Neural progenitor cell (in vitro differentiated cells): ENCODE measurements at regions not wholly inside any gene's neighbourhood (a gene's known extent, or its start where the extent isn't known, plus 50 kb on each side); places are given as distances from the start of the nearest gene placed in this dataset.

Experiments used
- DNase-seq: peaks from one replicate; pipeline ENCODE4 v3.0.0-alpha.2; 2016; ENCODE audit warnings: low spot score
- H2AFZ ChIP-seq: fragments of 200-600 bp; sonication (generic); replicated peaks from 2 replicates; pipeline ENCODE4 v1.6.1; 2016; ENCODE audit warnings: antibody characterized with exemption
- H3F3A ChIP-seq: fragments of 200-600 bp; sonication (generic); 2 replicates; pipeline ENCODE4 v1.6.1; 2016; ENCODE audit warnings: antibody characterized with exemption, low read depth
- H3K27ac ChIP-seq: fragments of 200-600 bp; sonication (generic); 2 replicates; pipeline ENCODE4 v1.5.1; 2016; ENCODE audit warnings: mild to moderate bottlenecking
- H3K27me3 ChIP-seq: fragments of 200-600 bp; sonication (generic); 2 replicates; pipeline ENCODE4 v1.6.1; 2016; ENCODE audit warnings: mild to moderate bottlenecking, moderate library complexity
- H3K36me3 ChIP-seq: fragments of 200-600 bp; sonication (generic); 2 replicates; pipeline ENCODE4 v1.5.1; 2016
- H3K4me1 ChIP-seq: fragments of 200-600 bp; sonication (generic); 2 replicates; pipeline ENCODE4 v1.6.1; 2016; ENCODE audit warnings: mixed run types
- H3K4me2 ChIP-seq: fragments of 200-600 bp; sonication (generic); 2 replicates; pipeline ENCODE4 v1.6.1; 2016
- H3K4me3 ChIP-seq: fragments of 200-600 bp; sonication (generic); 2 replicates; pipeline ENCODE4 v1.5.1; 2016
- H3K79me2 ChIP-seq: fragments of 200-600 bp; sonication (generic); 2 replicates; pipeline ENCODE4 v1.6.1; 2016; ENCODE audit warnings: low read depth
- H3K9ac ChIP-seq: fragments of 200-600 bp; sonication (generic); 2 replicates; pipeline ENCODE4 v1.6.1; 2016
- H3K9me3 ChIP-seq: fragments of 200-600 bp; sonication (generic); 2 replicates; pipeline ENCODE4 v1.5.1; 2016; ENCODE audit warnings: low read depth
- H4K20me1 ChIP-seq: fragments of 200-600 bp; sonication (generic); 2 replicates; pipeline ENCODE4 v1.6.1; 2016; ENCODE audit warnings: low read depth
- H3K27ac Mint-ChIP-seq: 3 replicates; pipeline ENCODE4 v1.8.0; 2021; ENCODE audit warnings: mixed read lengths
- H3K27me3 Mint-ChIP-seq: 2 replicates; pipeline ENCODE4 v1.8.0; 2022; ENCODE audit warnings: low read depth, mild to moderate bottlenecking, inconsistent platforms, moderate library complexity, mixed read lengths; ENCODE audit not compliant: insufficient read depth
- H3K36me3 Mint-ChIP-seq: 3 replicates; pipeline ENCODE4 v1.8.0; 2021; ENCODE audit warnings: mixed read lengths
- H3K4me1 Mint-ChIP-seq: 3 replicates; pipeline ENCODE4 v1.8.0; 2021; ENCODE audit warnings: mixed read lengths
- H3K4me3 Mint-ChIP-seq: 3 replicates; pipeline ENCODE4 v1.8.0; 2021; ENCODE audit warnings: mild to moderate bottlenecking, moderate library complexity, mixed read lengths
- H3K9me3 Mint-ChIP-seq: 3 replicates; pipeline ENCODE4 v1.8.0; 2020; ENCODE audit warnings: mixed read lengths
- EZH2 ChIP-seq: fragments of 200-600 bp; sonication (generic); IDR thresholded peaks from 2 replicates; pipeline ENCODE4 v1.6.1; 2017; ENCODE audit warnings: antibody characterized with exemption, mild to moderate bottlenecking, moderate library complexity
- EZH2phosphoT487 ChIP-seq: fragments of 200-600 bp; sonication (generic); IDR thresholded peaks from 2 replicates; pipeline ENCODE4 v1.6.1; 2017; ENCODE audit warnings: antibody characterized with exemption
- TF ChIP-seq, protein P1 (sequence below): fragments of 200-600 bp; sonication (generic); IDR thresholded peaks from 2 replicates; pipeline ENCODE4 v1.5.1; 2017; ENCODE audit warnings: antibody characterized with exemption, mild to moderate bottlenecking

DNA sequence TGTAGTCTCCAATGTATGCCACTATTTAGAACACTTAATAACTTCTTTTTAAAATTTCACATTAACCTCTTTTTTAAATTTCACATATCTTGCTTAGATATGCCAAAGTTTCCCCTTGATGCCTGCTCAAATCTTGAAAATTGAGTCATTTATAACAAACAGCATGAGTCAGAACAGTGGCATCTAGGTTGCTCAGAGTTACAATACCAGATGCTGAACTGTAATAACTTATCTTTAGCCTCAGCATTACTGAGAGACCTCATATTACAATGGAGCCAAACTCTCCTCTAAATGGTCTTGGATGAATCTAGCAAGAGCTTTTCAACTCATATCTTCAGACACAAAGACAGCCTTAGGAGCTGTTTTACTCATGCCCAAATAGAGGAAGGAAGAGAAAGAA is 439.3 kb upstream of the ARPP21 start:
- no peaks in the 10 kb centered on the region for H3K4me1 Mint-ChIP-seq
- H3K9me3 Mint-ChIP-seq: no peaks in the 10 kb centered on the region
- H3K27me3 Mint-ChIP-seq: peaks cover 2% of the 10 kb centered on the region
- DNase-seq: no peak
- TF ChIP-seq, protein P1, sequence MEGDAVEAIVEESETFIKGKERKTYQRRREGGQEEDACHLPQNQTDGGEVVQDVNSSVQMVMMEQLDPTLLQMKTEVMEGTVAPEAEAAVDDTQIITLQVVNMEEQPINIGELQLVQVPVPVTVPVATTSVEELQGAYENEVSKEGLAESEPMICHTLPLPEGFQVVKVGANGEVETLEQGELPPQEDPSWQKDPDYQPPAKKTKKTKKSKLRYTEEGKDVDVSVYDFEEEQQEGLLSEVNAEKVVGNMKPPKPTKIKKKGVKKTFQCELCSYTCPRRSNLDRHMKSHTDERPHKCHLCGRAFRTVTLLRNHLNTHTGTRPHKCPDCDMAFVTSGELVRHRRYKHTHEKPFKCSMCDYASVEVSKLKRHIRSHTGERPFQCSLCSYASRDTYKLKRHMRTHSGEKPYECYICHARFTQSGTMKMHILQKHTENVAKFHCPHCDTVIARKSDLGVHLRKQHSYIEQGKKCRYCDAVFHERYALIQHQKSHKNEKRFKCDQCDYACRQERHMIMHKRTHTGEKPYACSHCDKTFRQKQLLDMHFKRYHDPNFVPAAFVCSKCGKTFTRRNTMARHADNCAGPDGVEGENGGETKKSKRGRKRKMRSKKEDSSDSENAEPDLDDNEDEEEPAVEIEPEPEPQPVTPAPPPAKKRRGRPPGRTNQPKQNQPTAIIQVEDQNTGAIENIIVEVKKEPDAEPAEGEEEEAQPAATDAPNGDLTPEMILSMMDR: no peak
- TF ChIP-seq EZH2 (no peak), EZH2phosphoT487 (no peak)
- H3F3A ChIP-seq: no peaks in the 10 kb centered on the region
- H4K20me1 ChIP-seq: no peaks in the 10 kb centered on the region
- H3K27ac ChIP-seq: no peak overlapping the region
- no peaks in the 10 kb centered on the region for H3K4me1 ChIP-seq
- H3K36me3 Mint-ChIP-seq: no peaks in the 10 kb centered on the region
- H3K79me2 ChIP-seq: no peaks in the 10 kb centered on the region
- H3K4me2 ChIP-seq: no peak overlapping the region
- no peak overlapping the region for H3K4me3 ChIP-seq
- no peak overlapping the region for H3K9ac ChIP-seq
- no peak overlapping the region for H2AFZ ChIP-seq
- H3K27ac Mint-ChIP-seq: no peak overlapping the region
- no peaks in the 10 kb centered on the region for H3K27me3 ChIP-seq
- no peaks in the 10 kb centered on the region for H3K36me3 ChIP-seq
- H3K9me3 ChIP-seq: no peaks in the 10 kb centered on the region
- H3K4me3 Mint-ChIP-seq: no peak overlapping the region

DNA sequence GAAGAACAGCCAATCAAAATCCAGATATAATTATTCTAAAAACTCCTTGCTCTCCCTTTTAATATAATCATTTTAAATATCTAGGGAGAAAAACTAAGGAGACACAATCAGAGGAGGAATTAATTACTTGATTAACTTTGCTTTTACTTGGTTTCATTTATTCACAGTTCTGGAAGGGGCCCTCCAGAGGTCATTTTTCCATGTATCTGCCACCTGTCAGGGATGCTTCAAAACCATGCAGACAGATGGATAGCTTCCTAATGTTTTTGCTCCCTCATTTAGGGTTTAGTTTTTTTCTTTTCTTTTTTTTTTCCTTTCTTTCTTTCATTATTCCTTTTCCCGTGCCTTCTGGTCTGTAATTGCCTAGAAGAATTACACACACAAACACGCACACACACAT is 438.1 kb upstream of the ARPP21 start:
- Histone ChIP-seq H3K36me3 (no peaks in the 10 kb centered on the region), H3K79me2 (no peaks in the 10 kb centered on the region), H3F3A (no peaks in the 10 kb centered on the region), H3K27ac (no peak overlapping the region), H3K27me3 (no peaks in the 10 kb centered on the region), H2AFZ (no peak overlapping the region), H3K9me3 (no peaks in the 10 kb centered on the region), H3K9ac (no peak overlapping the region), H4K20me1 (no peaks in the 10 kb centered on the region), H3K4me1 (no peaks in the 10 kb centered on the region), H3K4me2 (no peak overlapping the region), H3K4me3 (no peak overlapping the region)
- Mint-ChIP-seq H3K4me3 (no peak overlapping the region), H3K27ac (no peak overlapping the region), H3K9me3 (no peaks in the 10 kb centered on the region), H3K27me3 (peaks cover 2% of the 10 kb centered on the region), H3K4me1 (no peaks in the 10 kb centered on the region), H3K36me3 (no peaks in the 10 kb centered on the region)
- TF ChIP-seq, protein P1: no peak
- TF ChIP-seq EZH2 (no peak), EZH2phosphoT487 (no peak)
- DNase-seq: no peak

DNA sequence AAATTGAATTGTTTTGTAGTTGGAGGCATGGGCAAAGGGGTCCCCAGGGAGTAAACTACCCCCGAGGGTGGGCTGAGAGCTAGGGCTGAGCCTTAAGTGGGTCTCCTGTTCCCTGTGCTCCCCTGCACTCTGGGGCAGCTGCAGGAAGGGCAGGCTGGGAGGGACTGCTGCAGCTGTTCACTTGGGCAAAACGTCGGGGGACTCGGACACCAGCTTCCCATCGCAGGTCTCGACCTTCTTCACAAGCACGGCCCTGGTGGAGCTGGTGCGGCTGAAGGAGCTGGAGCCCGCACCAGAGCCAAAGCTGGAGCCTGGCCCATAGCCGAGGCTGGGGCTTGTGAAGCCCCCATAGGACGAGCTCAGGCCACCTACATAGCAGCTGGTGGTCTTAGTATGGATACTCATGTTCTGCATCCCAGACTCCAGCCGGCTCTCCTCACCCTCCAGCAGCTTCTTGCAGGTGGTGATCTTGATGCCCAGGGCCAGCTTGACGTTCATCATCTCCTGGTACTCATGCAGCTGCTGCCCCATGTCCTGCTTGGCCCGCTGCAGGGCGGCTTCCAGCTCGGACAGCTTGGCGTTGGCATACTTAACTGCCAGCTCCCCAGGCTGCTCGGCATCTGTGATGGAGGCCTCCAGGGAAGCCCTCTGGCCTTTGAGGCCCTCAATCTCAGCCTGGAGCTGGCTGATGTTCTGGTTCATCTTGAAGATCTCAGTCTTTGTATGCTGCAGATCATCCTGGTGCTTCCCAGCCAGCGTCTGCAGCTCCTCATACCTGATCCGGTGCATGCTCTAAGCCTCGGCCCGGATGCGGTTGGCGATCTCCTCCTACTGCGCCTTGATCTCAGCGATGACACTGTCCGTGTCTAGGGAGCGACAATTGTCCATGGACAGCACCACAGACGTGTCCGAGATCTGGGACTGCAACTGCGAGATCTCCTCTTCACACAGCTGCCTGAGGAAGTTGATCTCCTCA is 423.5 kb upstream of the ARPP21 start:
- Histone ChIP-seq H3K36me3 (no peaks in the 10 kb centered on the region), H3K4me2 (no peak overlapping the region), H3K27ac (no peak overlapping the region), H3K9me3 (no peaks in the 10 kb centered on the region), H3K4me3 (no peak overlapping the region), H3K4me1 (no peaks in the 10 kb centered on the region), H4K20me1 (no peaks in the 10 kb centered on the region), H3F3A (no peaks in the 10 kb centered on the region), H3K9ac (no peak overlapping the region), H3K79me2 (no peaks in the 10 kb centered on the region), H2AFZ (no peak overlapping the region), H3K27me3 (no peaks in the 10 kb centered on the region)
- DNase-seq: no peak
- TF ChIP-seq, protein P1: no peak
- TF ChIP-seq EZH2: no peak
- TF ChIP-seq EZH2phosphoT487: no peak
- H3K9me3 Mint-ChIP-seq: peaks cover 3% of the 10 kb centered on the region
- H3K4me3 Mint-ChIP-seq: no peak overlapping the region
- H3K4me1 Mint-ChIP-seq: no peaks in the 10 kb centered on the region
- H3K27me3 Mint-ChIP-seq: peaks cover 5% of the 10 kb centered on the region
- no peaks in the 10 kb centered on the region for H3K36me3 Mint-ChIP-seq
- no peak overlapping the region for H3K27ac Mint-ChIP-seq
